HG02938 (cell line): ENCODE measurements at regions not wholly inside any gene's neighbourhood (a gene's known extent, or its start where the extent isn't known, plus 50 kb on each side); places are given as distances from the start of the nearest gene placed in this dataset.
A peak's percentile ranks its signal among the peaks of the same experiment; 100 is the strongest.

ENCODE experiments used
- ATAC-seq: cut with Tn5 transposase; IDR thresholded peaks from one replicate; pipeline ENCODE4 v1.9.1; 2021; ENCODE audit warnings: mild to moderate bottlenecking, moderate library complexity; ENCODE audit not compliant: unreplicated experiment

GRCh38 chr6:139593081-139593480 lies 218.6 kb upstream of the CITED2 start:
- ATAC-seq: no peak

- ATAC-seq: no peak
Measured at GRCh38 chr6:139592011-139592410, 217.6 kb upstream of the CITED2 start.

GRCh38 chr6:139591075-139591865 lies 216.8 kb upstream of the CITED2 start:
- no peak for ATAC-seq

DNA sequence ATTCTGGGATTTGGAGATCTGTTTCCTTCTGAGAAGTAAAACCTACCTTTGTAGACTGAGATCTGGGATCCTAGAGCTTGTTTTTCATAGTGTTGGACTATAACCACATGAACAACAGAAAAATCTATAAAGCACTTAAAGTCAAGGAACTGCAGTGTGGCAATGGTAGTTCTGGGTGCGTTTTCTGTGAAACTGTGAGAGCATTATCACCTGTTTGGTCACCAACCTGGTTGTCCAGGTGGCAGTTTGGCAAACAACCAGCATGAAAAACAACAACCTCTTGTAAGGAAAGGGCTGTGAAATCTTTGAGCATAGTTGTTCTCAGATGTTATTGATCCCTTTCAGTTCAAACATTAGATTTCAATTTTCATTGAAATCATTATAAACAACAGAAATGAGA lies 215.8 kb upstream of the CITED2 start:
- no peak for ATAC-seq

DNA sequence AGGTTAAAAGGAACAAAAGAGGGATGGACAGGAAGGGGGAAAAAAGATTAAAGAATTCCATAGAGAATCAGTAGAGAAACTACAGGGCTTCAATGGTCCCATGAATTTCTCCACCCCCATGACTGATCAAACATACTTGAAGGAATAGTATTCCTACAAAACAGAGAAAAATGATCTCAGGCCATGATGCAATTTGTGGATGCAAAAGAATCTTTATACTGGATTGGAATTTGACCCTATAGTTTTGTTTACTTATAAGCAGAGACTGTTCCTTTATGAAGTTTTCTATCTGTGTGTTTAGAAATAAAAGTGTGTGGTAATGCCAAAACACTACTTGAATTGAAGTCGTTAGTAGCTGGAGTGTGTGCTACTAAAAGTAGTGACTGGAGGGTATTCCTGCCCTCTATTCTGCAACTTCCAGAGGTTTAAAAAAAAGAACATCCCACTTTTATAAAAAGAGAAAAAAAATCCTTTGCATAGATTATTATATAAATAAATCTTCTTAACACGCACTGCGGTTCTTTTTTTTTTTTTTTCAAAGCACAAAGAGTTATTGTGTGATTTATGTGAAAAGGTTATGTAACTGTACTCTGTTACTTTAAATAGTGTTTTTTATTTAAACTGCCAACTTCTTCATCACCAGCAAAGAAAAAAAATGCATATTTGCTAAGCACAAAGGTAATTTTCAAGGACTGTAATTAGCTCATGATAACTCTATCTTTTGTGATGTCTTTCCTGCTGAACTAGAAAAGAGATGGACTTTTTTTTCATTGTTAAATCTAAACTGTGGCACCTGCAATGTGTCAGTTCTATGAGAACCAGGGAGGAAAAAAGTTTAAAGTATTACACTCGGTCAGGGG lies 214.5 kb upstream of the CITED2 start:
- no peak for ATAC-seq

GRCh38 chr6:139588076-139588639 lies 213.7 kb upstream of the CITED2 start:
- no peak for ATAC-seq

DNA sequence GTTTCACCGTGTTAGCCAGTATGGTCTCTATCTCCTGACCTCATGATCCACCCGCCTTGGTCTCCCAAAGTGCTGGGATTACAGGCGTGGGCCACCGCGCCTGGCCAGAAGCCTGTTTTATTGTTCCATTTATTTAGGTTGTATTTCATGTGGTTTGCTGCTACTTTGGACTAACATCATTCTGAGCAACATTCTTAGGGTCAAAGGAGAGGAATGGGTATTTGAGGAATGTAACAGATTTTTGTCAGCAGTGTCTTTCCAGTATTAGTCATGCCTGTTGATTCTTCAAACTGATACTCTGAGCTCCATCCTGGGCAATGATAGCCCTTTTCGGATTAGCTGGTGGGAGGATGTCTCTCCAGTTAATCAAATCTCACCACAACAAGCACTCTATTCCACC lies 213.0 kb upstream of the CITED2 start:
- no peak for ATAC-seq

GRCh38 chr6:139586273-139586672 lies 211.8 kb upstream of the CITED2 start:
- ATAC-seq: no peak

- ATAC-seq: no peak
Measured at GRCh38 chr6:139584599-139584998, 210.2 kb upstream of the CITED2 start.

DNA sequence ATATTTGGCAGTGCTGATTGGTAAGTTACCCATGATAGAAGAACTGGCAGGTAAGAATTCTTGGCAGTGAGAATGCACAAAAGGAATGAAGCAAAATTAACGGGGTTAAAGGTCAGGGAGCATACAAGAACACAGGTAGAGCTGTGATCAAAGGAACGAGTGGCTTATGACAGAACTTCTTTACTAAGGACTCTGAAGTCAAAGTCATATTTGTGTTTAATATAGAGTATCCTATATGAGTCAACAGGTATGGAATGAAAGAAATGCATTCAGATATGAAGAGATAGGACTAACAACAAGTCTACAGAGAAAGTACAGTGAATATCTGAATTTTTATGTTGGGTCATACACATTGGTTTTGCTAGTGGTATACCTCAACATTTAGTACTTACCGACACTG lies 209.0 kb upstream of the CITED2 start:
- no peak for ATAC-seq

DNA sequence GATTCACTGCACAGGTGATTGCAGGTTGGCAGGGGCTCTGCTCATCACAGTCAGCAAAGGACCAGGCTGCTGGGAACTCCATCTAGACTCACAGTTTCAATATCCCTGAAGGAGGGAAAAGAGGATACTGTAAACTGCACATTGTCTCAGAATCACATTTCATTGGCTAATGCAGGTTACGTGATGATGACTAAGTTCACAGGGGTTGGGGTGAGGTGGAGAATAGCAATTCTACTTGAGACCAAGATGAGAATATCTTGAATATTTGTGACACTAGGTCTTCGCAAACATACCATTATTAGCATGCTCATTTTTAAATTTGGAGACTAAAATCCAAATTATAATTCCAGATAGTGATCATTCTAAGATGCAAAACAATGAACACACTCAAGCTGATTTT lies 208.5 kb upstream of the CITED2 start:
- no peak for ATAC-seq

- ATAC-seq: no peak
Measured at GRCh38 chr6:139581485-139581865, 207.0 kb upstream of the CITED2 start.

DNA sequence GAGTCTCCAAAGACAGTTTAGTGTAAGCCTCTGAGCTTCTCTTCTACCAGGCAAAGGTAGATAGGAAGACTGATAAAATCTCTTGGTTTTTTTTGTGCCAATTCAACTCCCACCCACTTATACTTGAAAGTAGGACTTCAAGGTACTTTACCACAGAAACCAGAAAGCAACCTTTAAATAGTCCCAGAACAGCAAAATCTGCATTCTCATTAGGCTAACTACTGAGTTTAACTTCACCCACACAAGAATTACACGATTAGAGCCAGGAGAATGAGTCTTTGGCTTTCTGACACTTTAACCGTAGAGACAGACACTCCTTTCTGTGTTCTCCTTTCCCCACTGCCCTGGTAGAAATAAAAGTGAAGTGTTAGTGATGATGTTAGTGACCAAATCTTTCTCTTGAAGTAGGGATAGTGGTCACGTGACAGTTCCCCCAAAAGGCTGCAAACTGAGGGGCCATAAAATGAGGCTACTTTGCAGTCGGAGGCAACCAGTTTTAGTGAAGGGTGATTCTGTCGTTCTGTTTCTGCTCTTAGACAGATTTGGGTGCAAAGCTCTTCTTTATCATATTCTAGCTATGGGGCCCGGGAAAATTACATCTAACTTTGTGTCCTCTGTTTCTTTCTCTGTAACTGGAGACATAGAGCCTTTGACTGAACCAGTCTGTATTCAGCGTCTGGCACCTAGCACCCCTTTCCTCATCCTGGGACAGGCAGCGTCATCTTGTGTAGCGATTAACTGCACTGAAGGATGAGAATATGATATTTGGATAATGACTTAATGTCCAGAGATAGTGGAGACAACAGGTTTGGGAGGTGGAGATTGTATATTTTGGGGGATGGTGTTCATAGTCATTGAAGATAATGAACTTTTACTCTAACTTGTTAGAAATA lies 206.4 kb upstream of the CITED2 start:
- ATAC-seq: peak; percentile 78

DNA sequence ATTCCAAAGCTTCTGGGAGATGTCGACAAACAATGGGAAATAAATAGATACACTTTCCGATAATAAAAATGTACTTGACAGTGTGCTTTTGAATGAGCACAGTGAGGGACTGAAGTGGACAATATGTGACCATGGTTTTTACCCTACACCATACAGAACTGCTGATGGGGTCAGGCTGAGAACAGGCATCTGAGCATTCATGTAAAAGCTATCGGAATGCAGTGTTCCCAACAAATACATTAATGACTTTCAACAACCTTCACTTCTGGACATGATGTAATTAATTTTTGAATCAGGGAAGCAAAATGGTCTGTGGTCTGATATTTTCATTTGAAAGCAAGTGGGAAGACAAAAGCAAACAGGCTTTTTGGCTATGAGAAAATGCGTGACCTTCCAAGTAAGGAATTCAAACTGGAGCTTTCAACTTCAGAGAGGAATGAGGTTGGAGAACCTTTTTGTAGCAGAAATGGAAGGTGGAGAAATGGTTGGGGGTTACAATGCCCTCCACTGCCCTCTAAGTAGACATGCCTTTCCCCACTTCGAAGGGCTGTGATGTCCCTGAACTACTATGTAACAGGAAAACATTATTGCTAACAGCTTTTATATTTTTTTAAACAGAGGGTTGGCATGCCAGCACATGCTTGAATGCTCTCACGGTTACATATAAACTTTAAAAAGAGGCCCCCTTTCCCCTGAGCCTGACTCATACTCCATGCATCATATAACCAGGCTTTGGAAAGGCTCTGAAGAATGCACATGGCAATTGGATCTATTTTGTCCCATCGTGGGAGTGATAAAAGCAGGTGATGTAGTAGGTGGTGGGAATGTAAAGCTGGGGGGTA lies 203.5 kb upstream of the CITED2 start:
- no peak for ATAC-seq

DNA sequence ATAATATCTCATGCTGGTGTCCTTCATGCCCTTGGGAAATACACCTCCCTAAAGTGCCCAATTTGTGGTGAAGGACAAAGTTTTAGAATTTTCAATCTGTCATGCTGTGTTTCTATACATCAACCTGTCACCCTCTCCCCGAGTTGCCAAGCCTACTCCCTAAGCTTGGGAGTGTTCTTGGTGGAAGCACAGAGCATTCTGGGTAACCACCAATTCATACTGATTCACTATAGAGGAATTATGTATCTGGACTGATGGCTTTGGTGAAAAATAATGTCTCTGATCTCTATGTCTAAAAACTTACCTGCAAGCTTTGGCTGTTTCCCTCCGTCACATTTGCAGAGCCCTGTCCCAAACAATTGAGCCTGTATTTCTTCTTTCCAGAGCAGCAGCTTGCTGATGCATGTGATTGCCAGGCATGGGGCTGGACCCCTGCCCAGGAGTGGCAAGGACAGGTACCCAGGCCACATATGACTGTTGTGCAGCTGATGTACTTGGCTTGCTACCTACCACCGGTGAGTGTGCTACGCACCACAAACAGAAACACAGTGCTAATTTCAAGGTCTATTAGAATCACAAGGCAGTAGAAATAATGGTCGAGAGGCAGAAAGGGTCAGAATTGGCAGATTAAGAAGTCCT lies 202.8 kb upstream of the CITED2 start:
- ATAC-seq: no peak

DNA sequence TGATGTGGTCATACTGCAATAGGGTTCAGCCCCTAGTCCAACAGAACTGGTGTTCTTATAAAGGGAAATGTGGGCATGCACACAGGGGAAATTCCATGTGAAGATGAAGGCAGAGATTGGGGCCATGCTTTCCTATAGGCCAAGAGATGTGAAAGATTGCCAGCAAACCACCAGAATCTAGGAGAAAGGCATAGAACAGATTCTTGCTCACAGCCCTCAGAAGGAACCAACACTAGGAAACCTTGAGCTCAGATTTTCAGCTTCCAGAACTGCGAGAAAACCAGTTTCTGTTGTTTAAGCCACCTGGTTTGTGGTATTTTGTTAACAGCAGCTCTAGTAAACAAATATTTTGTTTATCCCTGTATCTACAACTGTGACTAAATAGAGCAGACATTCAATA lies 197.6 kb upstream of the CITED2 start:
- no peak for ATAC-seq

DNA sequence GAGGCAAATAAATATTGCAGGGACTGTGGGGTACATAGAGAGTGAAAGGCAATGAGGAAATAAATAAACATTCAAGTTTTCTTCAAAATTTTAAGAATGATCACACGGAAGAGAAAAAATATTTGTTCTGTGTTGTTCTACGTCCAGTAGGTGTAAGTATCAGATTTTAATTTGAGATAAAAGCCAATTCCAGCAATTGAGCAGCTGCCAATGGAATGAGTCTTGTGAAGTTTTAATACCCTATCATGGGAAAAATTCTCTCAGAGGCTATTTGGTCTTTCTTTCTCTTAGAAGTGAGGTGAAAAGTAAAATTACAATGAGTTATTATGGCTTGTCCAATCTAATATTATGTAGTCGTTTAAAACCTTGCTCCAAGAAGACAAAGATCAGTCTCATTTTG lies 195.7 kb upstream of the CITED2 start:
- no peak for ATAC-seq

- no peak for ATAC-seq
Measured at GRCh38 chr6:139569566-139569965, 195.1 kb upstream of the CITED2 start.

- no peak for ATAC-seq
Measured at GRCh38 chr6:139568956-139569538, 194.6 kb upstream of the CITED2 start.
